ENCODE measurements at regions not wholly inside any gene's neighbourhood (a gene's known extent, or its start where the extent isn't known, plus 50 kb on each side); places are given as distances from the start of the nearest gene placed in this dataset.

DNA sequence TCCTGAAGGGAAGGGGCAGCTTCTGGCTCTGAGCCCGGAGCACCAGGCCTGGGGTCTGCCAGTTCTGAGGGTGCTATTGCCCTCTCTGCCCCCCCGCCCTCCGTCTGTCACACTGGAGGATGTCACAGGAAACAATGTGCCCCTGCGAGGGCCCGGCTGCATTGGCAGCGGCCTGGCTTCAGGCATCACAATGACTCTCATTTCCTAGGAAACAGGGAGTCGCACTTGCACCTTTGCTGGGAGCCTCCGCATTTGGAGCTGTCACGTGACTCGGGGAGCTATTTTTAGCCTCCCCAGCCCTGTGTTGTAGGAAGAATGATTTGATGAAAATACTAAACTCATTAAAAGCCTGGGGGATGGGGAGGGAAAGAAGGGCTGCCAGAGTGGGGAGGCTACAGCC is 518.9 kb downstream of the SHQ1 start:
- TF ChIP-seq POLR2A (IDR thresholded peaks at IDR 0.05; ENCODE audit: low read depth, low read length) (no peak), JUN (IDR thresholded peaks at IDR 0.05; ENCODE audit: borderline replicate concordance, insufficient read depth, insufficient read length, low read depth) (no peak)
- H3K9me1 ChIP-seq (replicated peaks; ENCODE audit: control insufficient read depth, extremely low read depth, insufficient read depth, low read length): no peaks in the 10 kb centered on the region
- H3K79me2 ChIP-seq (ENCODE audit: control insufficient read depth, insufficient read depth, low read length): no peaks in the 10 kb centered on the region
- H3K36me3 ChIP-seq (ENCODE audit: control insufficient read depth in 2 of 2, extremely low read depth in 1 of 2, insufficient read depth in 2 of 2, low read length in 2 of 2): no peaks in the 10 kb centered on the region
- no peak overlapping the region for H3K4me3 ChIP-seq (replicated peaks in 1 of 3; ENCODE audit: insufficient read depth in 1 of 3, low read depth in 1 of 3, low read length in 3 of 3)
- H3K9ac ChIP-seq (replicated peaks; ENCODE audit: extremely low read depth, insufficient read depth, low read length): no peak overlapping the region
- DNase-seq (ENCODE audit: low read depth, low spot score) (no peak), FAIRE-seq (no peak)
- H3K4me2 ChIP-seq (ENCODE audit: insufficient read depth, low read length): no peak overlapping the region
- H4K20me1 ChIP-seq (replicated peaks; ENCODE audit: control insufficient read depth, extremely low read depth, insufficient read depth, low read length): no peaks in the 10 kb centered on the region
- intact Hi-C loops (cut with micrococcal nuclease): no loop called here
- CTCF ChIA-PET: no interaction called here
- H3K27ac ChIP-seq (ENCODE audit: insufficient read depth, low read depth, low read length): no peak overlapping the region
- H3K27me3 ChIP-seq (ENCODE audit: control insufficient read depth in 2 of 2, insufficient read depth in 2 of 2, low read length in 2 of 2): peaks cover 18 to 46% of the 10 kb centered on the region in 2 experiments
- H2AFZ ChIP-seq (ENCODE audit: low read depth, low read length): no peak overlapping the region
- H3K4me1 ChIP-seq (ENCODE audit: control insufficient read depth, extremely low read depth, insufficient read depth, low read length): no peaks in the 10 kb centered on the region
- dilution Hi-C loops (cut with MboI; ENCODE audit: extremely low pct_ligation_motif_present, low sequenced_read_pairs): no loop called here
- BruUV-seq (replicated peaks): no TSS peak
- no peaks in the 10 kb centered on the region for H3K9me3 ChIP-seq (replicated peaks; ENCODE audit: control insufficient read depth, insufficient read depth, low read length)
- POLR2A ChIA-PET: no interaction called here

GRCh38 chr3:72328755-72329277 is 519.4 kb downstream of the SHQ1 start:
- Histone ChIP-seq H3K9me1 (replicated peaks; ENCODE audit: control insufficient read depth, extremely low read depth, insufficient read depth, low read length) (no peaks in the 10 kb centered on the region), H3K4me1 (ENCODE audit: control insufficient read depth, extremely low read depth, insufficient read depth, low read length) (no peaks in the 10 kb centered on the region), H3K27me3 (ENCODE audit: control insufficient read depth in 2 of 2, insufficient read depth in 2 of 2, low read length in 2 of 2) (peaks cover 20 to 51% of the 10 kb centered on the region in 2 experiments), H2AFZ (ENCODE audit: low read depth, low read length) (no peak overlapping the region), H3K9ac (replicated peaks; ENCODE audit: extremely low read depth, insufficient read depth, low read length) (no peak overlapping the region), H3K36me3 (ENCODE audit: control insufficient read depth in 2 of 2, extremely low read depth in 1 of 2, insufficient read depth in 2 of 2, low read length in 2 of 2) (no peaks in the 10 kb centered on the region), H3K79me2 (ENCODE audit: control insufficient read depth, insufficient read depth, low read length) (no peaks in the 10 kb centered on the region), H3K4me3 (replicated peaks in 1 of 3; ENCODE audit: insufficient read depth in 1 of 3, low read depth in 1 of 3, low read length in 3 of 3) (no peak overlapping the region), H3K9me3 (replicated peaks; ENCODE audit: control insufficient read depth, insufficient read depth, low read length) (no peaks in the 10 kb centered on the region), H3K27ac (ENCODE audit: insufficient read depth, low read depth, low read length) (no peak overlapping the region), H4K20me1 (replicated peaks; ENCODE audit: control insufficient read depth, extremely low read depth, insufficient read depth, low read length) (no peaks in the 10 kb centered on the region), H3K4me2 (ENCODE audit: insufficient read depth, low read length) (no peak overlapping the region)
- no TSS peak for BruUV-seq (replicated peaks)
- DNase-seq (ENCODE audit: low read depth, low spot score) (no peak), FAIRE-seq (no peak)
- intact Hi-C loops (cut with micrococcal nuclease) (no loop called here), dilution Hi-C loops (cut with MboI; ENCODE audit: extremely low pct_ligation_motif_present, low sequenced_read_pairs) (no loop called here)
- CTCF ChIA-PET: no interaction called here
- POLR2A ChIA-PET: no interaction called here
- TF ChIP-seq POLR2A (IDR thresholded peaks at IDR 0.05; ENCODE audit: low read depth, low read length): no peak
- TF ChIP-seq FOS (IDR thresholded peaks at IDR 0.05; ENCODE audit: borderline replicate concordance, insufficient read depth, low read length): no peak
- TF ChIP-seq MAX (IDR thresholded peaks at IDR 0.05; ENCODE audit: insufficient read depth, insufficient read length): no peak
- TF ChIP-seq EZH2 (IDR thresholded peaks at IDR 0.05; ENCODE audit: borderline replicate concordance, low read depth, low read length, severe bottlenecking): no peak
- TF ChIP-seq MYC (IDR thresholded peaks at IDR 0.05; ENCODE audit: low read depth, low read length): no peak

Measured in endothelial cell of umbilical vein (primary cell).